HepG2 (cell line): ENCODE measurements at regions not wholly inside any gene's neighbourhood (a gene's known extent, or its start where the extent isn't known, plus 50 kb on each side); places are given as distances from the start of the nearest gene placed in this dataset.

Source experiments
- ATAC-seq: fragments of 200-7000 bp; cut with Tn5 transposase; 3 replicates; pipeline ENCODE4 v1.9.1; 2020; ENCODE audit warnings: mild to moderate bottlenecking, moderate library complexity
- BruUV-seq: library from RNA; stranded (reverse); fragments of 400-500 nt; replicated peaks from 2 replicates; lab custom pipeline; 2021; lab: Mats Ljungman, UMichigan
- CTCF ChIA-PET: fragments of 300-600 bp; formaldehyde crosslinking; extraction: SDS; loops from one replicate; lab custom pipeline; 2021; ENCODE audit warnings: low total read pairs, inconsistent platforms, low intra/inter-chr PET ratio; lab: Yijun Ruan, JAX
- POLR2A ChIA-PET: fragments of 350-600 bp; sonication (Branson Sonifier 250); formaldehyde crosslinking; loops from one replicate; lab custom pipeline; 2020; ENCODE audit warnings: antibody characterized with exemption, inconsistent platforms; lab: Yijun Ruan, JAX
- DNase-seq: peaks from one replicate; pipeline ENCODE4 v3.0.0-alpha.2; 2015; ENCODE audit warnings: low spot score
- FAIRE-seq: peaks from 3 replicates; lab custom pipeline; 2011; peaks lifted over from hg19 to GRCh38; lab: Jason Lieb, UNC
- H2AFZ ChIP-seq: one replicate; pipeline ENCODE4 v1.6.1; 2011; ENCODE audit warnings: low read length, inconsistent platforms
- H3K27ac ChIP-seq: fragments of 300-600 bp; 3 replicates; pipeline ENCODE4 v1.8.0; 2011; ENCODE audit warnings: mixed run types, mild to moderate bottlenecking, mixed read lengths, low read length, inconsistent platforms; ENCODE audit not compliant: insufficient read depth; ENCODE audit errors: extremely low read length
- H3K27me3 ChIP-seq, 2 experiments: fragments of 200-600 bp in 1 of 2; 2 replicates in 1 of 2; 3 replicates in 1 of 2; pipeline versions ENCODE4 v1.6.0 to v1.8.0; 2011; ENCODE audit warnings: low read length in 2 of 2, mild to moderate bottlenecking in 2 of 2, moderate library complexity in 2 of 2, inconsistent platforms in 1 of 2; ENCODE audit not compliant: insufficient read depth in 2 of 2, control insufficient read depth in 1 of 2
- H3K36me3 ChIP-seq, 2 experiments: fragments of 200-600 bp in 1 of 2; replicated peaks in 1 of 2; 2 replicates in 1 of 2; 3 replicates in 1 of 2; pipeline versions ENCODE4 v1.5.1 to v1.8.0; 2011; ENCODE audit warnings: low read length in 2 of 2, inconsistent platforms in 1 of 2; ENCODE audit not compliant: insufficient read depth in 2 of 2, control insufficient read depth in 1 of 2
- H3K4me1 ChIP-seq: 2 replicates; pipeline ENCODE4 v1.5.1; 2012; ENCODE audit warnings: low read length, inconsistent platforms; ENCODE audit not compliant: insufficient read depth
- H3K4me2 ChIP-seq: 2 replicates; pipeline ENCODE4 v1.6.0; 2011; ENCODE audit warnings: low read depth, low read length, inconsistent platforms
- H3K4me3 ChIP-seq, 3 experiments: fragments of 200-600 bp in 1 of 3; sonication (generic), shearing (Covaris generic) in 1 of 3; replicated peaks in 1 of 3; 2 replicates each; pipeline ENCODE4 v1.5.1; 2011 to 2016; ENCODE audit warnings: low read length in 3 of 3, inconsistent platforms in 2 of 3, low read depth in 2 of 3, mild to moderate bottlenecking in 2 of 3, control low read depth in 1 of 3, mixed read lengths in 1 of 3; ENCODE audit not compliant: insufficient read depth in 1 of 3
- H3K79me2 ChIP-seq: one replicate; pipeline ENCODE4 v1.6.1; 2011; ENCODE audit warnings: low read length, inconsistent platforms; ENCODE audit not compliant: insufficient read depth
- H3K9ac ChIP-seq: 2 replicates; pipeline ENCODE4 v1.6.0; 2011; ENCODE audit warnings: mild to moderate bottlenecking, low read depth, low read length, inconsistent platforms; ENCODE audit not compliant: insufficient read depth
- H3K9me3 ChIP-seq: 2 replicates; pipeline ENCODE4 v1.5.1; 2012; ENCODE audit warnings: mild to moderate bottlenecking, low read length
- H4K20me1 ChIP-seq: 2 replicates; pipeline ENCODE4 v1.6.0; 2011; ENCODE audit warnings: inconsistent platforms, mild to moderate bottlenecking, low read length, moderate library complexity; ENCODE audit not compliant: insufficient read depth
- ARHGAP35 ChIP-seq: sonication (generic); formaldehyde crosslinking; IDR thresholded peaks from 2 replicates; pipeline ENCODE4 v1.9.0; 2022; ENCODE audit warnings: mild to moderate bottlenecking, inconsistent platforms, moderate library complexity, missing genetic modification reagents, borderline replicate concordance
- RBAK ChIP-seq: sonication (generic); formaldehyde crosslinking; IDR thresholded peaks from 2 replicates; pipeline ENCODE4 v1.5.1; 2020; ENCODE audit warnings: mild to moderate bottlenecking, missing genetic modification reagents
- REPIN1 ChIP-seq: sonication (generic); formaldehyde crosslinking; IDR thresholded peaks from 2 replicates; pipeline ENCODE4 v1.8.0; 2022; ENCODE audit warnings: missing genetic modification reagents, low read depth, mild to moderate bottlenecking, borderline replicate concordance
- SCMH1 ChIP-seq: sonication (generic); formaldehyde crosslinking; IDR thresholded peaks from 2 replicates; pipeline ENCODE4 v1.9.0; 2021; ENCODE audit warnings: missing genetic modification reagents, mild to moderate bottlenecking, borderline replicate concordance
- ZBTB4 ChIP-seq: sonication (generic); formaldehyde crosslinking; IDR thresholded peaks from 2 replicates; pipeline ENCODE4 v1.4.0; 2020; ENCODE audit warnings: missing genetic modification reagents, mild to moderate bottlenecking, borderline replicate concordance
- ZC3H13 ChIP-seq: sonication (generic); formaldehyde crosslinking; IDR thresholded peaks from 2 replicates; pipeline ENCODE4 v1.8.1; 2023; ENCODE audit warnings: mild to moderate bottlenecking, missing genetic modification reagents, moderate library complexity
- ZNF333 ChIP-seq: sonication (generic); formaldehyde crosslinking; IDR thresholded peaks from 2 replicates; pipeline ENCODE4 v1.4.0; 2020; ENCODE audit warnings: mild to moderate bottlenecking, missing genetic modification reagents, borderline replicate concordance
- ZNF674 ChIP-seq: sonication (generic); formaldehyde crosslinking; IDR thresholded peaks from 2 replicates; pipeline ENCODE4 v1.5.0; 2020; ENCODE audit warnings: low read depth, mild to moderate bottlenecking, missing genetic modification reagents
- ZNF678 ChIP-seq: sonication (generic); formaldehyde crosslinking; IDR thresholded peaks from 2 replicates; pipeline ENCODE4 v1.4.0; 2020; ENCODE audit warnings: mild to moderate bottlenecking, missing genetic modification reagents
- ZNF747 ChIP-seq: sonication (generic); formaldehyde crosslinking; IDR thresholded peaks from 2 replicates; pipeline ENCODE4 v1.8.1; 2023; ENCODE audit warnings: missing genetic modification reagents, mild to moderate bottlenecking, borderline replicate concordance
- WGBS: methylation state at CpG from one replicate; pipeline ENCODE4 v1.1.6; 2017; ENCODE audit warnings: low lambda C conversion rate; 5-methylcytosine and 5-hydroxymethylcytosine counted together
- in situ Hi-C: cut with HindIII; loops from 2 replicates; pipeline ENCODE4 v1.10.0; 2017; ENCODE audit warnings: low pct_unique_long_range_greater_than_20kb; ENCODE audit not compliant: extremely low pct_ligation_motif_present
- intact Hi-C: fragments of 100-400 bp; cut with micrococcal nuclease; formaldehyde crosslinking; loops from one replicate; pipeline ENCODE4 v1.10.0; 2022; ENCODE audit not compliant: unreplicated experiment
- TF ChIP-seq, protein P1 (sequence below): sonication (generic); formaldehyde crosslinking; IDR thresholded peaks from 2 replicates; pipeline ENCODE4 v1.8.0; 2022; ENCODE audit warnings: low read depth, missing genetic modification reagents

DNA sequence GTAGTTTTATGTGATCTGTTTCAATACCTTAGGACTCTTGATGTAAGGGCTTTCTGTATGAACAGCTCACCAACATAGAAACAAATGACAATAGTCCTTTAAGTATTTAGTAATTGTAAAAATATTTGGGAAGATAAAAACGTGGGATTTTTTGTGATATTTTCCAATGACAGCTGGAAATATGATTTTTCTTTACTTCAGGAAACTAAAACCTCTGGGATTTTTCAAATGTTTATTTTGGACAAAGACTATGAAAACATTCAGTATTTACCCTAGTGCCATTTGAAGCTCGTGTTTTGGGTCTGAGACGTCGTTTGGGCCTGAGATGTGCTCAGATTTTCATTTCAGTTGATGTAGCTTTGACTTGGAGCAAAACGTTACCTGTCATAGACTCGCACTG, 240.0 kb downstream of the BMP4 start:
- Histone ChIP-seq H4K20me1 (no peaks in the 10 kb centered on the region), H3K4me1 (peaks cover 23% of the 10 kb centered on the region), H3K9ac (no peak overlapping the region), H3K27me3 (no peaks in the 10 kb centered on the region), H3K27ac (no peak overlapping the region), H3K4me3 (no peak overlapping the region), H3K36me3 (no peaks in the 10 kb centered on the region), H3K9me3 (no peaks in the 10 kb centered on the region), H2AFZ (no peak overlapping the region), H3K79me2 (no peaks in the 10 kb centered on the region), H3K4me2 (no peak overlapping the region)
- DNase-seq (no peak), ATAC-seq (no peak), FAIRE-seq (peak; percentile 18)
- in situ Hi-C loops = no loop called here
- CTCF ChIA-PET = no interaction called here
- TF ChIP-seq ZC3H13 (CRISPR knock-in tag) = no peak
- no peak for TF ChIP-seq ZNF333 (CRISPR knock-in tag)
- TF ChIP-seq ARHGAP35 (CRISPR knock-in tag) = no peak
- no peak for TF ChIP-seq ZNF674 (CRISPR knock-in tag)
- TF ChIP-seq ZNF747 (CRISPR knock-in tag) = no peak
- TF ChIP-seq ZBTB4 = no peak
- TF ChIP-seq ZNF678 (CRISPR knock-in tag) = no peak
- TF ChIP-seq RBAK = no peak
- no peak for TF ChIP-seq SCMH1 (CRISPR knock-in tag)
- TF ChIP-seq REPIN1 = no peak
- TF ChIP-seq, protein P1, sequence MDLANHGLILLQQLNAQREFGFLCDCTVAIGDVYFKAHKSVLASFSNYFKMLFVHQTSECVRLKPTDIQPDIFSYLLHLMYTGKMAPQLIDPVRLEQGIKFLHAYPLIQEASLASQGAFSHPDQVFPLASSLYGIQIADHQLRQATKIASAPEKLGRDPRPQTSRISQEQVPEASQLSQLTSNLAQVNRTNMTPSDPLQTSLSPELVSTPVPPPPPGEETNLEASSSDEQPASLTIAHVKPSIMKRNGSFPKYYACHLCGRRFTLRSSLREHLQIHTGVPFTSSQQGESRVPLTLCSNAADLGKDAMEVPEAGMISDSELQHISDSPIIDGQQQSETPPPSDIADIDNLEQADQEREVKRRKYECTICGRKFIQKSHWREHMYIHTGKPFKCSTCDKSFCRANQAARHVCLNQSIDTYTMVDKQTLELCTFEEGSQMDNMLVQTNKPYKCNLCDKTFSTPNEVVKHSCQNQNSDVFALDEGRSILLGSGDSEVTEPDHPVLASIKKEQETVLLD (CRISPR knock-in tag) = no peak
- POLR2A ChIA-PET = no interaction called here
- WGBS = 87% methylated on average over 6 of the region's 6 CpGs
- no TSS peak for BruUV-seq
- intact Hi-C loops = no loop called here
